ENCODE measurements at regions not wholly inside any gene's neighbourhood (a gene's known extent, or its start where the extent isn't known, plus 50 kb on each side); places are given as distances from the start of the nearest gene placed in this dataset.

DNA sequence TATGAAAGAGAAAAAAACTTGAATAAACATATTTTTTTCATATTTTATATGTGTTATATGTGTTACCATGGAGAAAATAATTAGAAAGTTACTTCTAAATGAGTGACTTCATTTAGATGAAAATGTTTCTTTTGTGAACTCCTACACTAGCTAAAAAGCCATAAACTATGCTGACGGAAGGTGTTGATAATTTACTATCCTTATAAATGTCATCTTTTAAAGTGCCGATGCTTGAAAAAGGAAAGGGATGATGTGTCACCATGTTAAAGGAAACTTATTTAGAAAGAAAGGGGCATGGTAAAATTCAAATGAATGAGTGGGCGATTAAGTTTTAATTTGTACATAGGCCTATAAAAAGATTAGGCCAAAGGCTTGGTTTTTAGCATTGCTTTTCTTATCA, 133.8 kb downstream of the SPRY1 start:
- TF ChIP-seq, protein P1, sequence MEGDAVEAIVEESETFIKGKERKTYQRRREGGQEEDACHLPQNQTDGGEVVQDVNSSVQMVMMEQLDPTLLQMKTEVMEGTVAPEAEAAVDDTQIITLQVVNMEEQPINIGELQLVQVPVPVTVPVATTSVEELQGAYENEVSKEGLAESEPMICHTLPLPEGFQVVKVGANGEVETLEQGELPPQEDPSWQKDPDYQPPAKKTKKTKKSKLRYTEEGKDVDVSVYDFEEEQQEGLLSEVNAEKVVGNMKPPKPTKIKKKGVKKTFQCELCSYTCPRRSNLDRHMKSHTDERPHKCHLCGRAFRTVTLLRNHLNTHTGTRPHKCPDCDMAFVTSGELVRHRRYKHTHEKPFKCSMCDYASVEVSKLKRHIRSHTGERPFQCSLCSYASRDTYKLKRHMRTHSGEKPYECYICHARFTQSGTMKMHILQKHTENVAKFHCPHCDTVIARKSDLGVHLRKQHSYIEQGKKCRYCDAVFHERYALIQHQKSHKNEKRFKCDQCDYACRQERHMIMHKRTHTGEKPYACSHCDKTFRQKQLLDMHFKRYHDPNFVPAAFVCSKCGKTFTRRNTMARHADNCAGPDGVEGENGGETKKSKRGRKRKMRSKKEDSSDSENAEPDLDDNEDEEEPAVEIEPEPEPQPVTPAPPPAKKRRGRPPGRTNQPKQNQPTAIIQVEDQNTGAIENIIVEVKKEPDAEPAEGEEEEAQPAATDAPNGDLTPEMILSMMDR (IDR thresholded peaks at IDR 0.05) = no peak
- no peak for TF ChIP-seq POLR2AphosphoS5 (IDR thresholded peaks at IDR 0.05)
- no peak for TF ChIP-seq EP300 (IDR thresholded peaks at IDR 0.05)
- TF ChIP-seq POLR2A (IDR thresholded peaks at IDR 0.05) = no peak

All from sigmoid colon (tissue), 4 donors.